ENCODE measurements at regions not wholly inside any gene's neighbourhood (a gene's known extent, or its start where the extent isn't known, plus 50 kb on each side); places are given as distances from the start of the nearest gene placed in this dataset.

DNA sequence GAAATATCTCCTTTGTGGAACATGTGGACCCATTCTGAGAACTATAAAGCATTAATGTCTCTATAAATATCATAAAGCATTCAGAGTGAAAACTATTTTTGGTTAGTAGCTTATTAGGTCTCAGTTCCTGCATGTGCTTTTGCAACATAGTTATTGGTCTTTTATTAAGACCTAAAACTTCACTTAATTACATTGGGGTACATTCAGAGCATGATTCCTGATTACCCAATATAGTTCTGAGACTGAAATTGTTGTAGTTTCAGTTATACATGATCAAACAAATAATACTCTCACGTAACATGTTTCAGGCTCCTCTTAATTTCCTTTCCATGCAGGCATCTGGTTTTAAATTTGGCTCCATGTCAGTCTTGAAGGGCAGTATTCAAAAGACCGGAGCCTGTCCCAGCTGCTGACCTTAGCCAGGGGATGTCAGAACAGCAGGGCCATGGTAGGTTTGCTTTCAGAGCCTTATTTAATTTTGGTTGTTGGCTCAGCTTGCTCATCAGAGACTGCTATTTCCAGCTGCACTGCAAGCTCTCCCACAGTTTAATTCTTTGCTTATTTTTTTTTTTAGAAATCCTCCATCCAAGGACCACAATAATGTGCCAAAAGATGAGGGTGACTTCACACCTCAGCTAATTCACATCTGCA, 447.8 kb upstream of the FZD8 start:
- no peak for DNase-seq

DNA sequence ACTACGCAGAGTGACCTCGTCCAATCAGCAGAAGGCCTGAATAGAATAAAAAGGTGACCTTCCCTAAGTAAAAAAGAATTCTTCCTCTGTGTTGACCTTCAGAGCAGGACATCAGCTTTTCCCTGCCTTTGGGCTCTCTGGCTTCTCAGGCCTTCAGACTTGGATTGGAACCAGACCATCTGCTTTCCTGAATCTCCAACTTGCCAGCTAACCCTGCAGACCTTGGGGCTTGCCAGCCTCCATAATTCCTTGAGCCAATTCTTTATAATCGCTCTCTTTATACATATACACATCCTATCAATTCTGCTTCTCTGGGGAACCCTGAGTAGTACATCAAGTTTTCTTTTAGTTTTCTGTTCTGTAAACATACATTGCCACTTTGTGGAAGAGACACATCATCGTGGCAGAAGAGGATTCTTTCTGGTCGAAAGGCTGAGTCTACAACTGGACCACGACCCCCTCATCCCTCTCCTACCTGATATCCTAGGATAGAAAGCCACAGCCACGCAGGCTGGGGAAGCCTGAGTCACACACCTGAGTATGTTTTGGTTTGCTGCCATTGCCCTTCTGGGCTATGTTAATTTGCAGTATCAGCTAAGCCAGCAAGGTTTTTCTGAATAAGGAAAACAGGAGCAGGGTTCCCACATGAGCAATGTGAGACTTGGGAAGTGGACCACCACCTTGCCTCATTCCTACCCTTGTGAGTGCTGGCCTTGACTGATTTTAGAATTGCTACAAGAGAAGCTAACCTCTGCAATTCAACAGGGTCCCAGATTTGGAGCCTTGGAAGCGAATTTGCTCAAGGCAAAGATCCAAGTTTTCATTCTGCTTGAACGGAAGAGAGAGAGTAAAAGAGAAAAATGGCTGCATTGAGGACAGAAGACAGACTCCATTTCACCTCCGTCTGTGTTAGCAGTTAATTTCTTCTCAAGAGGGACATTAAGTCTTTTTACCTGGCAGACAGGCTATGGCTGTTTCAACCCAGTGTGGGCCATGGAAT, 445.2 kb upstream of the FZD8 start:
- no peak for DNase-seq

GRCh38 chr10:36075196-36075595, 433.1 kb upstream of the FZD8 start:
- DNase-seq, result no peak

DNA sequence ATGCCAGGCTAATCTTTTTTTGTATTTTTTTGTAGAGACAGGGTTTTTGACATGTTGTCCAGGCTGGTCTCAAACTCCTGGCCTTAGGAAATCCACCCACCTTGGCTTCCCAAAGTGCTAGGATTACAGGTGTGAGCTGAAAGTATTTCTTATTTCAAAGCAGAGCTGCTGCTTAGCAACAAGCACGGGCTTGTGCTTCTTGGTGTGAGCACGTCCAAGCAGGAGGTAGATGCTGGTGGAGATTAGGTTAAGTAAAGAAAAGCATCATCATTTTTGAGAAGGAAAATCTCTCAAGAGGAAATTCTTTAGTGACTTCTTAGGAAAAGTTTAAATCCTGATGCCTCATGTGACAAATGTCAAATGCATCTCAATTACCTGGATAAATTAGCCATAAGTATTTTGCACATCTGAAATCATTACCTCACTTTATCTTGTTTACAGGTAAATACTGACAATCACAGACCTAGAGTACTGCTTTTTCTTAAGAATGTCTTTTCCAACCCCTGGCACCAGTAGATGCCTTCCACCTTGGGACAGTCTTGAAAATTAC, 431.8 kb upstream of the FZD8 start:
- no peak for DNase-seq

DNA sequence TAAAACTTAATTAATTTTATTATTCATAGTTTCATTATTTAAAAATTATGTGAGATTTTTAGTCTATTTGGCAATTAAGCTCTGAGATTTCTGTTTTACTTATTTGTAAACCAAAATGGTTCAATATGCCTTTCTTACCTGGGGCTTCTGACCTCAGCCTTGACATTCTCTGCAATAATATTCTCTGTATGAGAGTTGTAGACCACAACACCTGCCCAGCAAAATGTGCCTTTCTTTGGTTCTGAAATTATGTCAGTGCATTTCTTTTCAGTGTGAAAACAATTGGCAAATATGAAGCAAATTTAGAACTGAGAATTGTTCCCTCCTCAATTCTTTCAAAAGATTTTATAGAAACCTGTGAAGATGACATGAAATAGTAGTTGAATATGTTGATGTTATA, 426.4 kb upstream of the FZD8 start:
- DNase-seq, result no peak

- no peak for DNase-seq
Observed at GRCh38 chr10:36067748-36068147, 425.7 kb upstream of the FZD8 start.

- DNase-seq, result no peak
Observed at GRCh38 chr10:36066850-36067249, 424.8 kb upstream of the FZD8 start.

DNA sequence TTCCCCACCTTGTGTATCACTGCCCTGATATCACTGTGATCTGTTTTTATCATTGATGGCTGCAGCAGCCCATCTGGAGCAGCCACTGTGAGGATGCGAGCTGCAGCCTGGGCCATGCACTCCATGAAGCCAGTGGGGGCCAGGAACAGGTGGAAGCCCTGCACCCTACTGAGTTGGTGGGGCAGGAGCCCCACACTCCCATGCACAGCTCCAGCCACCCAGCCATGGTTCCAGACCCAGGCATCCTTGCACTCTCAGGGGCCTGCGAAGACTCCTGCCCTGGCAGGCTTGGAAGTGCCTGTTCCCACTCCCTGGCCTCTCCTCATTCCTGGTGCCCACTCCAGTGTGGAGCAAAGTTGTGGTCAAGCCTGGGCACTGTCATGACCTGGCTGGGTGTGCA, 424.0 kb upstream of the FZD8 start:
- no peak for DNase-seq

- DNase-seq, result no peak
Observed at GRCh38 chr10:36063396-36063795, 421.3 kb upstream of the FZD8 start.

DNA sequence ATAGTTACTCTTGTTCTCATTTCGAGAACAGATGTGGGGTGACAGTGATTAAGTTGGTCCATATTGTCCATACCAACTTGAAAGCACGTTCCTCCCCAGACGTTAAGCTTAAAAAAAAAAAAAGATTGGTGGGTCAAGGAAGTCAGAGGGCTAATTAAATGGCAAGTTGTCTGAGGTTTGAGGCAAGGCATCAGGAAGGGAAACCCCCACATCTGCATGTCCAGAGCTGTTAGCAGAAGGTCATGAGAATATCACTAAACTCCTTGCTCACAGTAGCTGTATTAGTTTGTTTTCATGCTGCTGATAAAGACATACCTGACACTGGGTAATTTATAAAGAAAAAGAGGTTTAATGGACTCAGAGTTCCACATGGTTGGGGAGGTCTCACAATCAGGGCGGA, 415.6 kb upstream of the FZD8 start:
- no peak for DNase-seq

DNA sequence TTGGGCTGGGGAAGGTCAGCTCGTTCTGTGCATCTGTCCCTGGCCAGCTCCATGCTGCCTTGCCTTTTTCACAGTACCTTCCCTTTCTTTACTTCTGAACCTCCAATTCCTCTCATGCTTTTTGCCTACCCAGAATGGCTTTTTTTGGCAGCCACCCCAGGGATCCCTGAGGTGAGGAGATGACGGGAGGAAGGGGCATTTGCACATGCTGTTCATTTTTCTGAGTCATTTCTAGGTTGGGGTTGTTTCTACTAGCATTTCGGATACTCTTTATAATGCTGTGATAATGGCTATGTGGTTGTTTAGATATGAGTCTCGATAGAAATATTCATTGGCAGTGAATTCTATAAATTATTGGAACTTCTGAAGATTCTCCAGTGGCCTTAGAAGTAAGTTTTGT, 415.1 kb upstream of the FZD8 start:
- no peak for DNase-seq

- DNase-seq, result no peak
Observed at GRCh38 chr10:36053775-36054174, 411.7 kb upstream of the FZD8 start.

GRCh38 chr10:36053271-36053670, 411.2 kb upstream of the FZD8 start:
- DNase-seq, result no peak

GRCh38 chr10:36051500-36051991, 409.4 kb upstream of the FZD8 start:
- DNase-seq, result no peak

DNA sequence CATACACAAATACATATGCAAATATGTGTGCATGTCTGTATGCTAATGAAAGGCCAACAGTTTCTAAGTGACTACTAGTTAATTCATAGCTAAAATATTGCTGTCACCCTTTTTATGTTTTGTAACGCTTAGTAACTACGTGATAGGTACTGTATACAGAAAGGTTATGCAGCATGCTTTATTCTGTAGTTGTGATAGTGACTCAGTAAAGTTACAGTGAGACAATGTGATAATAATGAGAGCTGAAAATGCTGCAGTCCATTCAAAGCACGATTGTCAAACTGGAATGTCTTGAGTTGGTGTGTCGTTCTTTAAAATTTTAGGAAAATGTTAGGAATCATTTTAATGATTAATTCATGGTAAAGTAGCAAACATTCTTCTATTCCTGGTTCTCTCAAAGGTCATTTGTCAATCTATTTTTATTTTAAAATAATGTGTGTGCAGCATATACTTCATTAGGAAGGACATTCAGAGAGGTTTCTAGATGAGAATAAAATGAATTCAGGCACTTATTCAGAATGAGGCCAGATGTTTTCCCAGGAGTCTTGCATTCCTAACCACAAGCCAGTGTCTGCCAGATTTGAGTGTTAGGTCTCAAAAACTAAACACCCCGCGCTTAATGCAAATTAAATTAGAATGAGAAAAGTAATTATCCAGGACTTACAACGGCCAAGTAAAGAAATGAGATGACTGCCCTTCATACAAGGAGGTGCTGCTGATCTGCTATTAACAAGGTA, 408.8 kb upstream of the FZD8 start:
- DNase-seq, result no peak

DNA sequence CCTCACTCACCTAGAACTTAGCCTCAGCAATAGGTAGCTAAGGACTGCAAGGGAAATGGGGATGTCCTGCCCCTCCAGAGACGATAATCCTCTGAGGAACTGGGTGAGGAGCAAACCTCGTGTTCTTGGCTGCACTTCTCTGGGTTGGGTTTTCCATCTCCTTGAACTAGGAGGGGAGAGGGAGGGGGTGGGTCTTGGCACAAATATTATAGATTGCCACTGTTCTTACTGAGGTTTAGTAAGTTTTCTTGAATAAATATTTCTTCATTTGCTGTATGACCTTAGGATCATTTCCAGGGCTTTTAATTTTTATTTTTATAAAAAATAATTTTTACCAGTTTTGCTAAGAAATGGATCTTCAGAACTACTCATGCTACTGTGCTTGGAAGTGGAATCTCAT, 406.7 kb upstream of the FZD8 start:
- DNase-seq, result no peak

DNA sequence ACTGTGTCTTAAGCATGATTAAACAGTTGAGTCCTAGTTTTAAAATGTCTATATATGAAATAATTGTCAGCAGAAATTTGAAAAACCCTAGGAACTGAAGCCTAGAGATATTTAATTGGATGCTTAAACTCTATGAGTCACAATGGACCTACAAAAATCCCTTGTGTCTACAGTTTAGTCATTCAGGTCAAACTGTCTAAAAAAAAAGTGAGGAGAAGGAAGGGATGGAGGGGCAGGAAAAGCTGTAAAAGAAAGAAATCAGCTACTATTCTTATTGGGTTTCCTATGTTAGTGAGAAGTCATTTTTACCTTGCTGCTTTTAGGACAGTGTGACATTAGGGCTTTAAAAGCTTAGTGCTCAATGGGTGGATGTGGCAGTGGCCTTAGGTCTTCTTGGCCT, 406.1 kb upstream of the FZD8 start:
- DNase-seq, result no peak

- DNase-seq, result no peak
Observed at GRCh38 chr10:36042135-36042534, 400.0 kb upstream of the FZD8 start.

- DNase-seq, result no peak
Observed at GRCh38 chr10:36038316-36038955, 396.3 kb upstream of the FZD8 start.

- DNase-seq, result no peak
Observed at GRCh38 chr10:36036137-36036536, 394.0 kb upstream of the FZD8 start.

GRCh38 chr10:36033808-36034207, 391.7 kb upstream of the FZD8 start:
- no peak for DNase-seq

GRCh38 chr10:36030516-36030915, 388.4 kb upstream of the FZD8 start:
- no peak for DNase-seq

Measured in CD4-positive, alpha-beta T cell treated with Interleukin-4 for 4 hours (primary cell).